ENCODE measurements at regions not wholly inside any gene's neighbourhood (a gene's known extent, or its start where the extent isn't known, plus 50 kb on each side); places are given as distances from the start of the nearest gene placed in this dataset.

DNA sequence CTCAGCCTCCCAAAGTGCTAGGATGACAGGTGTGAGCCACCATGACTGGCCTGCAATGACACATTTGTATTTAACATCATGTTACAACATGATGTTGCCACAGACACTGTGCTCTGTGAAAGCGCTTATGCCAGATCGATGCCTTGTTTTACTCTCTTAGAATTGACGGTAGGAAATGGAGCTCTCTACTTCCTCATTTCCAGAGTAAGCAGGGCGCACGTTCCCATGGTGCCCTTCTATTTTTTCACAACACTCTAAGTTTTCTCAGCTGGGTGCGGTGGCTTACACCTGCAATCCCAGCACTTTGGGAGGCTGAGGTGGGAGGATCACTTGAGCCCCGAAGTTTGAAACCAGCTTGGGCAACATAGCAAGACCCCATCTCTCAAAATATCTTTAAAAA lies 60.7 kb upstream of the DHRSX start:
- no peak for TF ChIP-seq POLR2A (IDR thresholded peaks at IDR 0.05)
- TF ChIP-seq, protein P1, sequence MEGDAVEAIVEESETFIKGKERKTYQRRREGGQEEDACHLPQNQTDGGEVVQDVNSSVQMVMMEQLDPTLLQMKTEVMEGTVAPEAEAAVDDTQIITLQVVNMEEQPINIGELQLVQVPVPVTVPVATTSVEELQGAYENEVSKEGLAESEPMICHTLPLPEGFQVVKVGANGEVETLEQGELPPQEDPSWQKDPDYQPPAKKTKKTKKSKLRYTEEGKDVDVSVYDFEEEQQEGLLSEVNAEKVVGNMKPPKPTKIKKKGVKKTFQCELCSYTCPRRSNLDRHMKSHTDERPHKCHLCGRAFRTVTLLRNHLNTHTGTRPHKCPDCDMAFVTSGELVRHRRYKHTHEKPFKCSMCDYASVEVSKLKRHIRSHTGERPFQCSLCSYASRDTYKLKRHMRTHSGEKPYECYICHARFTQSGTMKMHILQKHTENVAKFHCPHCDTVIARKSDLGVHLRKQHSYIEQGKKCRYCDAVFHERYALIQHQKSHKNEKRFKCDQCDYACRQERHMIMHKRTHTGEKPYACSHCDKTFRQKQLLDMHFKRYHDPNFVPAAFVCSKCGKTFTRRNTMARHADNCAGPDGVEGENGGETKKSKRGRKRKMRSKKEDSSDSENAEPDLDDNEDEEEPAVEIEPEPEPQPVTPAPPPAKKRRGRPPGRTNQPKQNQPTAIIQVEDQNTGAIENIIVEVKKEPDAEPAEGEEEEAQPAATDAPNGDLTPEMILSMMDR (IDR thresholded peaks at IDR 0.05) = no peak
